ENCODE measurements at regions not wholly inside any gene's neighbourhood (a gene's known extent, or its start where the extent isn't known, plus 50 kb on each side); places are given as distances from the start of the nearest gene placed in this dataset.

DNA sequence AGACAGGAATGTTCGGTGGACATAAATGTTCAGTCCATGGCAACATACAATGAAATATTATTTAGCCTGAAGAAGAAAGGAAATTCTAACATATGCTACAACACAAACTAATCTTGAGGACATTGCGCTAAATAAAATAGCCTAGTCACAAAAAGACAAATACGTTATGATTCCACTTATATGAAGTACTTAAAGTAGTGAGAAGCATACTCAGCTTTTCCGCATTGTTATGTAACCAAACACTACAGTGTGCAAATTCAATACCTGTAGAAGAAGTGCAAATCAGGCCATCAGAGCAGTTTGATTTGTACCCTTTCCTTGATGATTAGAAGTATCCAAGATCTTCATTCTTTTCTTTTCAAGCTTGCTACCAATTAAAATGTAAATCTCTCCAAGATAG is 1023.4 kb upstream of the NR2F2 start (continued):
- no peak for TF ChIP-seq JARID2 (CRISPR knock-in tag; IDR thresholded peaks at IDR 0.05; ENCODE audit: insufficient replicate concordance)
- no peak for TF ChIP-seq NFIB (CRISPR knock-in tag; IDR thresholded peaks at IDR 0.05; ENCODE audit: borderline replicate concordance)
- no peak for TF ChIP-seq HDAC1 (CRISPR knock-in tag; IDR thresholded peaks at IDR 0.05)

GRCh38 chr15:95319242-95319641 is 1011.3 kb upstream of the NR2F2 start:
- Histone ChIP-seq H3K27me3 (ENCODE audit: control insufficient read depth in 1 of 2, insufficient read depth in 2 of 2, low read length in 2 of 2) (no peaks in the 10 kb centered on the region), H3K79me2 (ENCODE audit: insufficient read depth, low read length) (no peaks in the 10 kb centered on the region), H3K9ac (ENCODE audit: insufficient read depth, low read depth, low read length) (no peak overlapping the region), H3K9me3 (ENCODE audit: low read length) (peaks cover 60% of the 10 kb centered on the region), H3K4me1 (ENCODE audit: insufficient read depth, low read length) (no peaks in the 10 kb centered on the region), H3K4me3 (replicated peaks in 1 of 3; ENCODE audit: insufficient read depth in 1 of 3, low read depth in 2 of 3, low read length in 3 of 3) (no peak overlapping the region), H3K36me3 (replicated peaks in 1 of 2; ENCODE audit: control insufficient read depth in 1 of 2, insufficient read depth in 2 of 2, low read length in 2 of 2) (no peaks in the 10 kb centered on the region), H3K27ac (ENCODE audit: extremely low read length, insufficient read depth, low read length) (no peak overlapping the region), H2AFZ (ENCODE audit: low read length) (no peak overlapping the region), H3K4me2 (ENCODE audit: low read depth, low read length) (no peak overlapping the region), H4K20me1 (ENCODE audit: insufficient read depth, low read length) (no peaks in the 10 kb centered on the region)
- FAIRE-seq, result no peak
- no peak for DNase-seq (ENCODE audit: low spot score)
- 4% methylated on average over 4 of the region's 4 CpGs for WGBS (ENCODE audit: low lambda C conversion rate)
- no peak for TF ChIP-seq ZNF260 (CRISPR knock-in tag; IDR thresholded peaks at IDR 0.05; ENCODE audit: borderline replicate concordance, low read depth)
- TF ChIP-seq SMYD3 (CRISPR knock-in tag; IDR thresholded peaks at IDR 0.05), result no peak
- TF ChIP-seq SETDB1 (CRISPR knock-in tag; IDR thresholded peaks at IDR 0.05; ENCODE audit: borderline replicate concordance), result no peak
- no peak for TF ChIP-seq HNRNPLL (IDR thresholded peaks at IDR 0.05; ENCODE audit: low read depth, low read length, poor library complexity, severe bottlenecking)
- no peak for TF ChIP-seq PRMT3 (CRISPR knock-in tag; IDR thresholded peaks at IDR 0.05; ENCODE audit: borderline replicate concordance, low read depth)
- no peak for TF ChIP-seq RBM22 (optimal IDR thresholded peaks at IDR 0.05; ENCODE audit: low read length)
- TF ChIP-seq PLRG1 (conservative IDR thresholded peaks at IDR 0.05), result no peak
- no peak for TF ChIP-seq ZNF34 (CRISPR knock-in tag; IDR thresholded peaks at IDR 0.05; ENCODE audit: borderline replicate concordance)
- TF ChIP-seq BRCA1 (CRISPR knock-in tag; IDR thresholded peaks at IDR 0.05), result no peak
- no peak for TF ChIP-seq ZNF367 (CRISPR knock-in tag; IDR thresholded peaks at IDR 0.05; ENCODE audit: borderline replicate concordance)
- TF ChIP-seq, protein P1, sequence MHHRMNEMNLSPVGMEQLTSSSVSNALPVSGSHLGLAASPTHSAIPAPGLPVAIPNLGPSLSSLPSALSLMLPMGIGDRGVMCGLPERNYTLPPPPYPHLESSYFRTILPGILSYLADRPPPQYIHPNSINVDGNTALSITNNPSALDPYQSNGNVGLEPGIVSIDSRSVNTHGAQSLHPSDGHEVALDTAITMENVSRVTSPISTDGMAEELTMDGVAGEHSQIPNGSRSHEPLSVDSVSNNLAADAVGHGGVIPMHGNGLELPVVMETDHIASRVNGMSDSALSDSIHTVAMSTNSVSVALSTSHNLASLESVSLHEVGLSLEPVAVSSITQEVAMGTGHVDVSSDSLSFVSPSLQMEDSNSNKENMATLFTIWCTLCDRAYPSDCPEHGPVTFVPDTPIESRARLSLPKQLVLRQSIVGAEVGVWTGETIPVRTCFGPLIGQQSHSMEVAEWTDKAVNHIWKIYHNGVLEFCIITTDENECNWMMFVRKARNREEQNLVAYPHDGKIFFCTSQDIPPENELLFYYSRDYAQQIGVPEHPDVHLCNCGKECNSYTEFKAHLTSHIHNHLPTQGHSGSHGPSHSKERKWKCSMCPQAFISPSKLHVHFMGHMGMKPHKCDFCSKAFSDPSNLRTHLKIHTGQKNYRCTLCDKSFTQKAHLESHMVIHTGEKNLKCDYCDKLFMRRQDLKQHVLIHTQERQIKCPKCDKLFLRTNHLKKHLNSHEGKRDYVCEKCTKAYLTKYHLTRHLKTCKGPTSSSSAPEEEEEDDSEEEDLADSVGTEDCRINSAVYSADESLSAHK (CRISPR knock-in tag; IDR thresholded peaks at IDR 0.05; ENCODE audit: borderline replicate concordance), result no peak
- TF ChIP-seq, protein P2, sequence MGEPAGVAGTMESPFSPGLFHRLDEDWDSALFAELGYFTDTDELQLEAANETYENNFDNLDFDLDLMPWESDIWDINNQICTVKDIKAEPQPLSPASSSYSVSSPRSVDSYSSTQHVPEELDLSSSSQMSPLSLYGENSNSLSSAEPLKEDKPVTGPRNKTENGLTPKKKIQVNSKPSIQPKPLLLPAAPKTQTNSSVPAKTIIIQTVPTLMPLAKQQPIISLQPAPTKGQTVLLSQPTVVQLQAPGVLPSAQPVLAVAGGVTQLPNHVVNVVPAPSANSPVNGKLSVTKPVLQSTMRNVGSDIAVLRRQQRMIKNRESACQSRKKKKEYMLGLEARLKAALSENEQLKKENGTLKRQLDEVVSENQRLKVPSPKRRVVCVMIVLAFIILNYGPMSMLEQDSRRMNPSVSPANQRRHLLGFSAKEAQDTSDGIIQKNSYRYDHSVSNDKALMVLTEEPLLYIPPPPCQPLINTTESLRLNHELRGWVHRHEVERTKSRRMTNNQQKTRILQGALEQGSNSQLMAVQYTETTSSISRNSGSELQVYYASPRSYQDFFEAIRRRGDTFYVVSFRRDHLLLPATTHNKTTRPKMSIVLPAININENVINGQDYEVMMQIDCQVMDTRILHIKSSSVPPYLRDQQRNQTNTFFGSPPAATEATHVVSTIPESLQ (CRISPR knock-in tag; conservative IDR thresholded peaks at IDR 0.05), result no peak
- in situ Hi-C loops (cut with HindIII; ENCODE audit: extremely low pct_ligation_motif_present, low pct_unique_long_range_greater_than_20kb), result no loop called here
- no peak for ATAC-seq
- POLR2A ChIA-PET, result no interaction called here
- BruUV-seq (replicated peaks), result no TSS peak
- CTCF ChIA-PET (ENCODE audit: low intra/inter-chr PET ratio, low total read pairs), result no interaction called here
- intact Hi-C loops (cut with micrococcal nuclease; ENCODE audit: unreplicated experiment), result no loop called here
